ENCODE measurements at regions not wholly inside any gene's neighbourhood (a gene's known extent, or its start where the extent isn't known, plus 50 kb on each side); places are given as distances from the start of the nearest gene placed in this dataset.
A peak's percentile ranks its signal among the peaks of the same experiment; 100 is the strongest.
"Not testable (repeated sequence)": the region's sequence is repeated elsewhere in the genome, so short reads cannot be mapped to it uniquely, and the experiment has no call there.

GRCh38 chr9:64015136-64015535 lies 1269.9 kb downstream of the FOXD4L5 start:
- TF ChIP-seq CTCF (IDR thresholded peaks at IDR 0.05), result no peak
- no peaks in the 10 kb centered on the region for H3K4me1 ChIP-seq
- intact Hi-C loops (cut with DNase I; ENCODE audit: low total_unique reads), result no loop called here
- no peak overlapping the region for H3K27ac ChIP-seq
- no peak overlapping the region for H3K4me3 ChIP-seq
- H3K9me3 ChIP-seq, result no peaks in the 10 kb centered on the region
- DNase-seq, result no peak
- no peaks in the 10 kb centered on the region for H3K27me3 ChIP-seq
- no peaks in the 10 kb centered on the region for H3K36me3 ChIP-seq

GRCh38 chr9:64014386-64015091 lies 1270.5 kb downstream of the FOXD4L5 start:
- H3K4me3 ChIP-seq; H3K9me3 ChIP-seq; H3K4me1 ChIP-seq; intact Hi-C loops (cut with DNase I; ENCODE audit: low total_unique reads); H3K27me3 ChIP-seq; H3K36me3 ChIP-seq; H3K27ac ChIP-seq; DNase-seq: not testable (repeated sequence)

GRCh38 chr9:64013122-64013521 lies 1271.9 kb downstream of the FOXD4L5 start:
- H3K9me3 ChIP-seq; H3K27ac ChIP-seq; H3K27me3 ChIP-seq; intact Hi-C loops (cut with DNase I; ENCODE audit: low total_unique reads); H3K4me3 ChIP-seq; DNase-seq; H3K36me3 ChIP-seq; H3K4me1 ChIP-seq: not testable (repeated sequence)

- H3K36me3 ChIP-seq; H3K9me3 ChIP-seq; intact Hi-C loops (cut with DNase I; ENCODE audit: low total_unique reads); H3K4me1 ChIP-seq; DNase-seq; H3K4me3 ChIP-seq; H3K27ac ChIP-seq; H3K27me3 ChIP-seq: not testable (repeated sequence)
Observed at GRCh38 chr9:64012014-64012413, 1273.0 kb downstream of the FOXD4L5 start.

- H3K36me3 ChIP-seq; intact Hi-C loops (cut with DNase I; ENCODE audit: low total_unique reads); H3K27ac ChIP-seq; H3K4me1 ChIP-seq; H3K4me3 ChIP-seq; H3K9me3 ChIP-seq; H3K27me3 ChIP-seq: not testable (repeated sequence)
- peak in 1 of 2 donors; percentile 55 for DNase-seq
Observed at GRCh38 chr9:63979741-63980140, 1305.3 kb downstream of the FOXD4L5 start.
